B cell (primary cell): ENCODE measurements at regions not wholly inside any gene's neighbourhood (a gene's known extent, or its start where the extent isn't known, plus 50 kb on each side); places are given as distances from the start of the nearest gene placed in this dataset.

Experiments used
- CTCF ChIP-seq: fragments of 200-600 bp; IDR thresholded peaks from one replicate; pipeline ENCODE4 v1.8.0; 2022; ENCODE audit warnings: antibody characterized with exemption, mild to moderate bottlenecking
- EZH2 ChIP-seq: IDR thresholded peaks from 2 replicates; pipeline ENCODE4 v1.6.1; 2012; ENCODE audit warnings: borderline replicate concordance, low read depth, mild to moderate bottlenecking, moderate library complexity, low read length; ENCODE audit not compliant: insufficient read depth, poor library complexity, severe bottlenecking

GRCh38 chr13:31522396-31522795 lies 216.9 kb upstream of the RXFP2 start:
- TF ChIP-seq CTCF (no peak), EZH2 (no peak)
